ENCODE measurements at regions not wholly inside any gene's neighbourhood (a gene's known extent, or its start where the extent isn't known, plus 50 kb on each side); places are given as distances from the start of the nearest gene placed in this dataset.

DNA sequence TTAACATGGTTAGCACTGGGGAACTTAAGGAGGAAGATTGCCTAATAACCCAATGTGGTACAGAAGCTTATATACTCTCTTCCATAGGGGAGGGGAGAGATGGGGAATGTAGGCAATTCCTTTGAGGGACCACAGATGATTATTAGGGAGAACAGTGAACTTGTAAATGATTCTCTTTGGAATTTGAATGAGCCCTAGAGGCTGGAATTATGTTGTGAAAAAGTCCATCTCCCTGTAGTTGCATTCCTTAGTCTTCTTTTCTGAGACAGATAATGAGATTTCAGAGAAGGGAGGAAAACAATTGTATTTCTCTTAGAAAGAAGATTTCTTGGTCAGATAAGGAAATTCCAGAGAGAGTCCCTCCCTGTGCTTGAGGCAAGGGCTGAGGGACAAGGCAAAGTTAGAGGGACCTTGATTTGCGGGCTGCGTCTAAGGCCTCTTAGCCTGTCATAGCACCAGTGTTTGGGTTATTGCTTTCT lies 89.0 kb upstream of the HMCN1 start:
- TF ChIP-seq, protein P1, sequence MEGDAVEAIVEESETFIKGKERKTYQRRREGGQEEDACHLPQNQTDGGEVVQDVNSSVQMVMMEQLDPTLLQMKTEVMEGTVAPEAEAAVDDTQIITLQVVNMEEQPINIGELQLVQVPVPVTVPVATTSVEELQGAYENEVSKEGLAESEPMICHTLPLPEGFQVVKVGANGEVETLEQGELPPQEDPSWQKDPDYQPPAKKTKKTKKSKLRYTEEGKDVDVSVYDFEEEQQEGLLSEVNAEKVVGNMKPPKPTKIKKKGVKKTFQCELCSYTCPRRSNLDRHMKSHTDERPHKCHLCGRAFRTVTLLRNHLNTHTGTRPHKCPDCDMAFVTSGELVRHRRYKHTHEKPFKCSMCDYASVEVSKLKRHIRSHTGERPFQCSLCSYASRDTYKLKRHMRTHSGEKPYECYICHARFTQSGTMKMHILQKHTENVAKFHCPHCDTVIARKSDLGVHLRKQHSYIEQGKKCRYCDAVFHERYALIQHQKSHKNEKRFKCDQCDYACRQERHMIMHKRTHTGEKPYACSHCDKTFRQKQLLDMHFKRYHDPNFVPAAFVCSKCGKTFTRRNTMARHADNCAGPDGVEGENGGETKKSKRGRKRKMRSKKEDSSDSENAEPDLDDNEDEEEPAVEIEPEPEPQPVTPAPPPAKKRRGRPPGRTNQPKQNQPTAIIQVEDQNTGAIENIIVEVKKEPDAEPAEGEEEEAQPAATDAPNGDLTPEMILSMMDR (IDR thresholded peaks at IDR 0.05), result no peak
- TF ChIP-seq POLR2A (IDR thresholded peaks at IDR 0.05), result no peak
